Activated CD8-positive, alpha-beta T cell treated with anti-CD3 and anti-CD28 coated beads for 36 hours (primary cell): ENCODE measurements at regions not wholly inside any gene's neighbourhood (a gene's known extent, or its start where the extent isn't known, plus 50 kb on each side); places are given as distances from the start of the nearest gene placed in this dataset.

Experiments
- ATAC-seq: fragments of 200-7000 bp; cut with Tn5 transposase; one replicate; pipeline ENCODE4 v1.10.0; 2021; ENCODE audit warnings: mild to moderate bottlenecking, moderate library complexity
- CTCF ChIA-PET: fragments of 350-600 bp; sonication (Branson Sonifier 250); formaldehyde crosslinking; loops from one replicate; lab custom pipeline; 2021; ENCODE audit warnings: antibody characterized with exemption; lab: Charles Lee
- POLR2A ChIA-PET: fragments of 350-600 bp; sonication (Branson Sonifier 250); formaldehyde crosslinking; loops from one replicate; lab custom pipeline; 2021; ENCODE audit warnings: antibody characterized with exemption; lab: Charles Lee
- DNase-seq: peaks from one replicate; pipeline ENCODE4 v3.0.0-alpha.2; 2020
- H3K27ac Mint-ChIP-seq: one replicate; pipeline ENCODE4 v1.8.0; 2021; ENCODE audit warnings: mild to moderate bottlenecking, mixed read lengths
- H3K27me3 Mint-ChIP-seq: one replicate; pipeline ENCODE4 v1.8.0; 2021; ENCODE audit warnings: mixed read lengths
- H3K36me3 Mint-ChIP-seq: one replicate; pipeline ENCODE4 v1.8.0; 2021; ENCODE audit warnings: low read depth, mixed read lengths
- H3K4me1 Mint-ChIP-seq: one replicate; pipeline ENCODE4 v1.8.0; 2021; ENCODE audit warnings: low read depth, mixed read lengths
- H3K4me3 Mint-ChIP-seq: one replicate; pipeline ENCODE4 v1.8.0; 2021; ENCODE audit warnings: mild to moderate bottlenecking, moderate library complexity, mixed read lengths
- H3K9me3 Mint-ChIP-seq: one replicate; pipeline ENCODE4 v1.8.0; 2021; ENCODE audit warnings: mixed read lengths
- intact Hi-C: fragments of 100-400 bp; cut with micrococcal nuclease; formaldehyde crosslinking; loops from one replicate; pipeline ENCODE4 v1.10.0; 2022
- TF ChIP-seq, protein P1 (sequence below): fragments of 200-600 bp; IDR thresholded peaks from one replicate; pipeline ENCODE4 v1.8.0; 2022; ENCODE audit warnings: antibody characterized with exemption, mild to moderate bottlenecking

DNA sequence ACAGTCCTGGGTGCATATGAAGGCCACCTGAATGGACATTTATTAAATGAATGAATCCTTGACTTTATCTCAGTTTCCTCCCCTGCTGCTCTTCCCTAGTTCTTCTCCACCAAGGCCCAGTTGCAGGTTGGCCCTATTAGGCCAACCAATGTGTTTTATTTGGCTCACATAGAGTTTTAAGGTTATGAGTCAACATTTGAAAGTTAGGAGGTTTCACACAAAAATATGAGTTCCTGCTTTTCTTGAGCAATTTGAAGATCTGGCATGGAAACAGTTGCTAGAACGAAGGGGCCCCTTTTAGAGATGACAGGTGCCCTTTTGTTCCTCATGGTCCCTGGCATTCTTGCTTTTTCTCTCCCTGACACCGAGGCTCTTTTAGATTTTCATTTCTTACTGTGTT is 83.0 kb upstream of the PDZRN3 start:
- ChIA-PET POLR2A (no interaction called here), CTCF (no interaction called here)
- Mint-ChIP-seq H3K27me3 (no peaks in the 10 kb centered on the region), H3K9me3 (peaks cover 3% of the 10 kb centered on the region), H3K4me1 (no peaks in the 10 kb centered on the region), H3K36me3 (no peaks in the 10 kb centered on the region), H3K27ac (no peak overlapping the region), H3K4me3 (no peak overlapping the region)
- intact Hi-C loops: no loop called here
- DNase-seq: no peak
- ATAC-seq: no peak
- TF ChIP-seq, protein P1, sequence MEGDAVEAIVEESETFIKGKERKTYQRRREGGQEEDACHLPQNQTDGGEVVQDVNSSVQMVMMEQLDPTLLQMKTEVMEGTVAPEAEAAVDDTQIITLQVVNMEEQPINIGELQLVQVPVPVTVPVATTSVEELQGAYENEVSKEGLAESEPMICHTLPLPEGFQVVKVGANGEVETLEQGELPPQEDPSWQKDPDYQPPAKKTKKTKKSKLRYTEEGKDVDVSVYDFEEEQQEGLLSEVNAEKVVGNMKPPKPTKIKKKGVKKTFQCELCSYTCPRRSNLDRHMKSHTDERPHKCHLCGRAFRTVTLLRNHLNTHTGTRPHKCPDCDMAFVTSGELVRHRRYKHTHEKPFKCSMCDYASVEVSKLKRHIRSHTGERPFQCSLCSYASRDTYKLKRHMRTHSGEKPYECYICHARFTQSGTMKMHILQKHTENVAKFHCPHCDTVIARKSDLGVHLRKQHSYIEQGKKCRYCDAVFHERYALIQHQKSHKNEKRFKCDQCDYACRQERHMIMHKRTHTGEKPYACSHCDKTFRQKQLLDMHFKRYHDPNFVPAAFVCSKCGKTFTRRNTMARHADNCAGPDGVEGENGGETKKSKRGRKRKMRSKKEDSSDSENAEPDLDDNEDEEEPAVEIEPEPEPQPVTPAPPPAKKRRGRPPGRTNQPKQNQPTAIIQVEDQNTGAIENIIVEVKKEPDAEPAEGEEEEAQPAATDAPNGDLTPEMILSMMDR: no peak

DNA sequence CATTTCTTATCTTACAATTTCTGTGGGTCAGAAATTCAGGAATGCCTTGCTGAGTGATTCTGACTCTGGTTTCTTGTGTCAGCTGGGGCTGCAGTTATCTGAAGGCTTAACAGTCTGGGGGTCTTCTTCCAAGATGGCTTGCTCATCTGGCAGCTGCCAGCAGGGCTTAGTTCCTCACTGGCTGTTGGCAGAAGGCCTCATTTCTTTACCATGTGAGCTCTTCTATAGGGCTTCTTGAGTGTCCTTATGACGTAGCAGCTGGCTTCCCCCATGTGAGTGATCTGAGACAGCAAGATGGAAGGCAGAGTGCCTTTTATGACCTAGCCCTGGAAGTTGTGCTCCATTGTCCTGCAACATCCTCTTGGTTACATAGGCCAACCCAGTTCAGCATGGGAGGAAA is 82.0 kb upstream of the PDZRN3 start:
- Mint-ChIP-seq H3K36me3 (no peaks in the 10 kb centered on the region), H3K27ac (no peak overlapping the region), H3K27me3 (no peaks in the 10 kb centered on the region), H3K4me3 (no peak overlapping the region), H3K9me3 (peaks cover 3% of the 10 kb centered on the region), H3K4me1 (no peaks in the 10 kb centered on the region)
- ChIA-PET CTCF (no interaction called here), POLR2A (no interaction called here)
- ATAC-seq (no peak), DNase-seq (no peak)
- intact Hi-C loops: no loop called here
- TF ChIP-seq, protein P1: no peak

DNA sequence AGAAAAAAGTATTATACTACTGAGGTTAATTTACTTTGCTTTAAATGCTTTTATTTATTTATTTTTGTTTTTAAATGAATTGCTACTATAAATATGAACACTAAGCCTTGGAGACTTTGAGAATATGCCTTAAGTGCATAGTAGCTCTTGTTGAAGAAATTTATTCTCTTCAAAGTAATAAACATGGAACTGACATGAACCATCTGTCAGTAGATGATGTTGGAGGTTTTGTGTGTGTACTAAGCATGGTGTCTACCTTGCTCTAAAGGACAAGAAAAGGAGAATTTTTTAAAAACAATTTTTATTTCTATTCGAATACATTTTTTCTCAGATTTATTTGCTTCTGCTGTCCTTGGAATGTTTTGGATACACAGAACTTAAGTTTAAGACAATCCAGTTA is 81.1 kb upstream of the PDZRN3 start:
- ATAC-seq (no peak), DNase-seq (no peak)
- H3K9me3 Mint-ChIP-seq: peaks cover 3% of the 10 kb centered on the region
- no peaks in the 10 kb centered on the region for H3K36me3 Mint-ChIP-seq
- ChIA-PET CTCF (no interaction called here), POLR2A (no interaction called here)
- H3K27me3 Mint-ChIP-seq: no peaks in the 10 kb centered on the region
- no peaks in the 10 kb centered on the region for H3K4me1 Mint-ChIP-seq
- H3K4me3 Mint-ChIP-seq: no peak overlapping the region
- H3K27ac Mint-ChIP-seq: no peak overlapping the region
- TF ChIP-seq, protein P1: no peak
- intact Hi-C loops: no loop called here

DNA sequence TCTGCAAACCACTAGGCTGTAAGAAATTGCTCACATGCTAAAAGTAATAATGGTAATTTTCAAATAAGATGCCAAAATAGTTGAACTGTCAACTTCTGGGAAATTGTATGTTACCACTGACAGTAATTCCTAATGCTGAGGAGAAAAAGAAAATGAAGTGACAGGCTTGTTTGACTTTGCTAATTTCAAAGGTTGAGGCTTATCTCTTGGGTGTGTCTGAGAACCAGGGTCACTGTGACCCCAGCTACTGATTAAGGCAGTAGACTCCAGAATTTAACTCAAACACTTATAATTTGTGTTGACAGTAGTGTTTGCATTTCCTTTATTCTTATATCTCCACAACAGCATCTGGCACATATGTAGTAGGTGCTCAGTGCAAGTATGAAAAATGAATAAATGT is 74.6 kb upstream of the PDZRN3 start:
- peaks cover under 1% of the 10 kb centered on the region for H3K9me3 Mint-ChIP-seq
- POLR2A ChIA-PET: no interaction called here
- CTCF ChIA-PET: no interaction called here
- intact Hi-C loops: no loop called here
- H3K27ac Mint-ChIP-seq: no peak overlapping the region
- ATAC-seq (no peak), DNase-seq (no peak)
- TF ChIP-seq, protein P1: no peak
- no peaks in the 10 kb centered on the region for H3K27me3 Mint-ChIP-seq
- H3K4me1 Mint-ChIP-seq: no peaks in the 10 kb centered on the region
- H3K36me3 Mint-ChIP-seq: no peaks in the 10 kb centered on the region
- no peak overlapping the region for H3K4me3 Mint-ChIP-seq

DNA sequence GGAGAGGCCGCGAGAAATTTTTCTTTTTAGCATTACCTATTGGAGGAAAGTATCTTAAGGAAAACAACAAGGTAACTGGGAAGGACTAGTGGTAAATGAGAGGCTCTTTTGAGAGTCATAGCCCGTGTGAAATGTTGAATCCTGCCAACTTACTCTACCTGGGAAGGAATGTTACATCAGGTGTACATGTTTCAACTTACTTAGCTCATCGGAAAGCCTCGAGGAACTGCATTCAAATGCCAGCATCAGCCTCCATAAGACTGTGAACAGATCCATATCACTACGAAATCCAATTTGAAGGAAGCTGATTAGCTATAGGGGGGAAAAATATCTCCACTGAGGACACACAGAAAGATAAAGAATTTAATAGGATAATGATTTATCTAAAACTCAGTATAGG is 72.3 kb upstream of the PDZRN3 start:
- no peak overlapping the region for H3K27ac Mint-ChIP-seq
- DNase-seq: no peak
- no peaks in the 10 kb centered on the region for H3K36me3 Mint-ChIP-seq
- POLR2A ChIA-PET: no interaction called here
- H3K9me3 Mint-ChIP-seq: peaks cover 5% of the 10 kb centered on the region
- CTCF ChIA-PET: no interaction called here
- TF ChIP-seq, protein P1: no peak
- H3K4me3 Mint-ChIP-seq: no peak overlapping the region
- intact Hi-C loops: no loop called here
- H3K27me3 Mint-ChIP-seq: no peaks in the 10 kb centered on the region
- ATAC-seq: no peak
- H3K4me1 Mint-ChIP-seq: no peaks in the 10 kb centered on the region
